HG03095 (cell line): ENCODE measurements at regions not wholly inside any gene's neighbourhood (a gene's known extent, or its start where the extent isn't known, plus 50 kb on each side); places are given as distances from the start of the nearest gene placed in this dataset.

Experiments used
- ATAC-seq: cut with Tn5 transposase; IDR thresholded peaks from one replicate; pipeline ENCODE4 v1.9.1; 2021; ENCODE audit warnings: moderate library complexity; ENCODE audit not compliant: unreplicated experiment

DNA sequence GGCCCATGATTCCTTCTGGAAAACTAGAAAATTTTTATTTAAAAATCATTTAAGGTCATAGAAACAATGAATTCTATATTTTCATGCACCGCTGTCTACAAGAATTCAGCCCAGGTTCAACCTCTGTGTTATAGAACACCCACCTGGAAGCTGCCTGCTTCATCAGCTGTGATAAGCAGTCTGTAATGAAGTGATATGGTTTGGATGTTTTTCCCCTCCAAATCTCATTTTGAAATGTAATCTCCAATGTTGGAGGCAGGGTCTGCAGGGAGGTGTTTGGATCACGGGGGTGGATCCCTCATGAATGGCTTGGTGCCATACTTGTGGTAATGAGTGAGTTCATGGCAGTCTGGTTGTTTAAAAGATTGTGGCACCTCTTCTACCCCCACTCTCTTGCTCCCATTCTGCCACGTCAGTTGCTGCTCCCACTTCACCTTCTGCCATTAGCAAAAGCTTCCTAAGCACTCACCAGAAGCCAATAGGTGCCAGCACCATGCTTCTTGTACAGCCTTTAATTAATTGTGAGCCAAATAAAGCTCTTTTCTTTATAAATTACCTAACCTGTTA lies 55.6 kb downstream of the MRPL32 start:
- no peak for ATAC-seq

DNA sequence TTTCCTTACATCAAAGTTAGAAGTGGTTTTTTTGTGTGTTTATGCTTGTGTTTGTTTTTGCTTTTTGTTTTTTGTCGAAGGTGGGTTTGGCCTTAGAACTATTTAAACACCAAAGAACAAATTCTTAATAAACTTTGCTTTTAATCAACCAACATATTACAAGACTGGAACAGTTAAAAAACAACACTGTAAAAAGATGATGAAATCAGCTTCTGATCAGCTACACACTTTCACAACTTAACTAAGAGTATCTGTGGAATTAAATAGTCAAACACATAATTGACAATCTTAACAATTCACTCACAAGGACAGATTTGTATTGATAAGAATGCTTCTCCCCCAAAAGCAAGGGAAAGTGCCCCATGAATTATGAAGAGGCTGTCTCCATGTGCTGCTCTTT lies 58.8 kb downstream of the MRPL32 start:
- no peak for ATAC-seq

DNA sequence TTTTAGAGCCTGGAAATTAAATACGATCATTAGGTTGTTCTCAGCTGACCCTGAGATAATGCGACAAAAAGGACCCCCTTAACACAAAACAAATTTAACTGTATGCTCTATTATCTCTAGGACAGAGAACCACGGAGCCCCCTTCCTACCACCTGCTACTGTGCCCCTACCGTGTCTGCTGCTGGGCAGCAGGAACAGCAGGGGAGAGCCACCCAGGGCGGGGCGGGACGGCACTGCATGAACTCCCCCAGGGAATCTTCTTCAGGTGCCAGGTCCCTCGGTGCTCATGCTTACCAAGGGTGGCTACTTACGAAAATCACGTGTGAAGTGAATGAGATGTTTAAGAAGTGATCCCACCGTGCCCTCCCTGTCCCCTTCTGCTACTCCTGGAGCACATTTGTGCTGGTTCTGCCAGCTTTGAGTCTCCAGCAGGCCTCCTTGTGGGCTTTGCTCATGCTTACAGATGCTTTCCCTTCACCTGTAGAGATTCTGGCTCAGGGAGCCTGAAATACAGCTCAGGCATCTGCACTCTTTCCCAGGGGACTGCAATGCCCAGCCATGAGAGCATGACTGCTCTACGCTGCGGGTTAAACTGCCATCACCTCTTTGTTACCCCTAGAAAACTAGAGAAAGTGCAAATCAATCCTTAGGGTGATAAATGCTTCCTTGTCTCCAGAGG lies 59.9 kb downstream of the MRPL32 start:
- no peak for ATAC-seq

DNA sequence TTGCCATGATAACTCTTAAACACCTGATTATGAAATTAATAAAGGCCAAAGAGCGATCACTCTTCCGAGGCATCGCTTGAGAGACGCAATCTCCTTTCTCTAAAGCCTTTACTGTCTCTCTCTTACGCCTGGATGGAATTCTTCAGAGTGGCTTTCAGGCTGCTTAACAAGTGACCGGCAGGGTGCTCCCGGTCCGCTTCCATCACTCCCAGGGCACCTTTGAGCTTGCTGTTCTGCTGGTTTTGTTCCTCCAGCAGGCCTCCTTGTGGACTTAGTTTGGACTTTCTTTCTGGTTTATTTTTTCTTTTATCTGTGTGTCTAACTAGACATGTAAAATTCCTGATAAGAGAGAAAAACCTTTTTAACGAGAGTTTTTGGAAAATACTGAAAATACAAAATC lies 60.9 kb downstream of the MRPL32 start:
- ATAC-seq, result no peak

DNA sequence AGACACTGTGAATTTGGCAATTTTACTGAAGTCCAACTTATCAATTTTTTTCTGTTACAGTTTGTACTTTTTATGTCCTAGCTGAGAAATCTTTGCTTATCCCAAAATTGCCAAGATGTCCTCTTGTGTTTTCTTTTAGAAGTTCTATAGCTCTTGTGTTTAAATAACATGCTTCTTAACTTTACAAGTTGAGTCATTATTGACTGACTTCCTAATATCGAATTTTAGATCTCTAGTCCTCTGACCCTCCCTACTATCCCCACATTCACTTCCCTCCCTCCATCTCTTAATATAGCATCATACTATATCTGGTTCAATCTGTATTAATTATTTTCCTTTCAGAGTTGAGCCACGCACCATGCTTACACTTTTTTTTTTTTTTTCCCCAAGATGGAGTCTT lies 61.9 kb downstream of the MRPL32 start:
- ATAC-seq, result no peak

DNA sequence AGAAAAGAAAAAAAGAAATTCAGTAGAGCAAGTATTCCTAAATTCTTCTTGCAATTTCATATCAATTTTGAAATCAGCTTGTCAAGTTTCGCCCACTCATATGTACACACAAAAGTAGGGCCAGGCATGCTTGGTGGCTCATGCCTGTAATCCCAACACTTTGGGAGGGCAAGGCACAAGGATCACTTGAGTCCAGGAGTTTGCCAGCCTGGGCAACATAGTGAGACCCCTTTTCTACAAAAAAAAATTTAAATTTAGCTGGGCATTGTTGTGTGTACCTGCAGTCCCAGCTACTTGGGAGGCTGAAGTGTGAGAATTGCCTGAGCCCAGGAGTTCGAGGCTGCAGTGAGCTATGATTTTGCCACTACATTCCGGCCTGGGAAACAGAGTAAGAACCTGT lies 65.4 kb downstream of the MRPL32 start:
- ATAC-seq, result no peak

DNA sequence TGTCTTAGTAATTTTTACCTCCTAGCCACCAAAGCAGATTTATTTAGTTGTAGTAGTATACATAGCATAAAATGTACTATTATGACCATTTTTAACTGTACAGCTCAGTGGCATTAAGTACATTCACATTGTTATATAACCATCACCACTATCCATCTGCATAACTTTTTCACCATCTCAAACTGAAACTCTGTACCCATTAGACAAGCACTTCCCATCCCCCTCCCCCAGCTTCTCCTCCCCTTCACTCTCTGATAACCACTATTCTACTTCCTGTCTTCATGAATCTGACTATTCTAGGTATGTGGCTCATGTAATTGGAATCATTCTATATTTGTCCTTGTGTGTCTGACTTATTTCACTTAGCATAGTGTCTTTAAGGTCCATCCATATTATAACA lies 71.9 kb downstream of the MRPL32 start:
- ATAC-seq, result no peak

DNA sequence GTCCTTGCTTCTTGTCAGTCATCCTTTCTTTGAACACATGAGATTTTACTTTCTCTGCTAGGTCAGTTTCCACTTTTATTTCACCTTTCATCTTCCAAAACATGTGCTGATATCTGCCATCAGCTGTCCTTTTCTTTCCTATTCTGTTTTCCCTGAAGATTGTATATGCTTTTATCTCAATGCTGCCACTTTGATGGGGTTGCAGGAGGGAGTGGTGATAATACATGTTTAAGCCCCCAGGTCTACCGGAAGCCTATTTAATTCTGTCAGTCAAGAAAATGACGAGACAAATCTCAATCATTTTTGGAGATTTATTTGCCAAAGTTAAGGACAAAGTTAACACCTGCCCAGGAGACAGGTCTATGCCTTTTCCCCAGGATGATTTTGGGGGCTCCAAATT lies 73.8 kb downstream of the MRPL32 start:
- no peak for ATAC-seq

DNA sequence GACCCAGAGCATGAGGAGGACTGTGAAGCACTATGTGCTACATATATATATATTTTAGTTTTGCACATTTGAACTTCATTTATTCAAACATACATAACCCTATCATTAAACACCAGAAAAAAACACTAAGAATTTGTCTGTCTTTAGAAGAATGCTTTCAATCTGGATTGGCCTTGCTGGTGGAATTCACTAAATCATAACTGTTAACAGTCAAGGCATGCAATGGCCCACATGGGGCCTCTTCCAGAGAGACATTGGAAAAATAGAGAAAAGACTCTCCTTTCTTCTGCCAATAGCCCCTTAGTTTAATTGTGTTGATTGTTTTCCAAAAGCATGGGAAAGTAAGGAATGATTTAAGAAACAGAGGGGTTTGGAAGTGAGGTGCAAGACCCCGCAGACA lies 77.9 kb downstream of the MRPL32 start:
- no peak for ATAC-seq

DNA sequence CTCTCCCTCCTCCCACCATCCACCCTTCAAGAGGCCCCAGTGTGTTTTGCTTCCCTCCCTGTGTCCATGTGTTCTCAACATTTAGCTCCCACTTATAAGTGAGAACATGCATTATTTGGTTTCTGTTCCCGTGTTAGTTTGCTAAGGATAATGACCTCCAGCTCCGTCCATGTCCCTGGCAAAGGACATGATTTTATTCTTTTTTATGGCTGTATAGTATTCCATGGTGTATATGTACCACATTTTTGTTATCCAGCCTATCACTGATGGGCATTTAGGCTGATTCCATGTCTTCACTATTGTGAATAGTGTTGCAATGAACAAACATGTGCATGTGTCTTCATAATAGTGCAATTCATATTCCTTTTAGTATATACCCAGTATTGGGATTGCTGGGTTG lies 79.7 kb downstream of the MRPL32 start:
- no peak for ATAC-seq

DNA sequence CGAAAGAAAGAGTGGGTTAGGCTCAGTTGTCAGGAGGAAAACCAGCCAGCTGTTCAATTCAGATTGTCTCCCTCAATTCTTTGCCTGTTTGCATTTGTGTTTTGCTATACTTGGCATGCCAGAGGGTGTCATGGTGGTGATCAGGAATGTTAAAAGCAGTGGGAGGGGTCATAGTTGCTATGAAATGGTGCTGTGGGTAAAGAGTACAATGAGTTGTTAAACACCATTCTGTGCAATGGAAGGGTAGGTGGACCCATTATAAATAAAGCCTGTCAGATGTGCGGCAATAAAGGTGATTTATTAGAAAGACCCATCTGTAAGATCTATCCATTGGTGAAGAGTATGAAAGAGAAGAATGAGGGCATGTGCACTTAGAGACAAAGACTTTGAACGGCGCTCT lies 82.2 kb downstream of the MRPL32 start:
- no peak for ATAC-seq

DNA sequence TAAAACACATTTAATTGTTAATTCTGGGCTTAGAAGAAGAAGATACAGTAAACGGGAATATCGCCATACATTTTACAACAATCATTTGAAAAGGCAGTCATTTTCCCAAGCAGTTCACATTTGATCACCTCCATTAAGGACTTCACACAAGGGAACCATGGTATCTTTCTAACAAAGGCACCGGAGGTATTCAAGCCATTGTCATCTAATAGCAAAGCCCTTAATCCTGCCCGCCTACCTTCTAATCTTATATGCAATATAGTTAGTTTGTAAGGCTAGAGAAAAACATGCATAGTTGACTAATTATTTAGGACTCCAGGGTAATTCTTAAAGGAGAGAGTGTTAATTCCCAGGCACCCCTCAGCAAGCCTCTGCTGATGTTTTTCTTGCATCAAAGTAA lies 83.1 kb downstream of the MRPL32 start:
- no peak for ATAC-seq

DNA sequence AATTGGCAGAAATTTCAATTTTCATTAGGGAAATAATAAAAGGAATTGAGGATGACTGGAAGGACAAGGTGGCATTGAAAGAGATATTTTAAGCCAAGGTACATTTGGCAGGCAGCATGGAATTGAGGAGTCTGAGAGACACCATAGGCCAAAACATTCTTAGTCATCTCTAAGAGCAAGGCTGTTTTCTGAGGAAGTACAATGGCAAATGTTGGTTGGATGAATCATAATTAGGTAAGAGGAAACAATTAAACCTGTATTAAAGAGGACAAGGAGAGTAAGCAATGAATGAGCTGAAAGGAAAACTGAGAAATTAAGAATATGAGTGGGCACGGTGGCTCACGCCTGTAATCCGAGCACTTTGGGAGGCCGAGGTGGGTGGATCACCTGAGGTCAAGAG lies 86.3 kb downstream of the MRPL32 start:
- no peak for ATAC-seq

DNA sequence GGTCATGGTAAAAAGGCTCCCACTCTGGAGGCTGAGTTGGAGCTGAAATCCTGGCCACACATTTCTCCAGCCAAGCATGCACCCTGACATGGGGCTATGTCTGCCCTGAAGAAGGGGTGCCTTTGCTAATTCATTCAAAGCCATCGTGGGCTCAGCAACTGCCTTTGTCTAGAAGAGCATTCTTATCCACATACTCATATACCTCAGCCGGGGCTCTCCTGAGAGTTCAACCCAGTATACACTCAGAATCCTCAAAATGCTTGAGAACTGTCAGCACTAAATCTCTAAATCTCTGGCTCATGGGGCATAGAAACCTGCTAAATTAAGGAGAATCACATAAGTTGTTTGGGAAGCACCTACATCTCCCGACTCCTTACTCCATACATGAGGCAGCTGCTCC lies 89.3 kb downstream of the MRPL32 start:
- no peak for ATAC-seq

DNA sequence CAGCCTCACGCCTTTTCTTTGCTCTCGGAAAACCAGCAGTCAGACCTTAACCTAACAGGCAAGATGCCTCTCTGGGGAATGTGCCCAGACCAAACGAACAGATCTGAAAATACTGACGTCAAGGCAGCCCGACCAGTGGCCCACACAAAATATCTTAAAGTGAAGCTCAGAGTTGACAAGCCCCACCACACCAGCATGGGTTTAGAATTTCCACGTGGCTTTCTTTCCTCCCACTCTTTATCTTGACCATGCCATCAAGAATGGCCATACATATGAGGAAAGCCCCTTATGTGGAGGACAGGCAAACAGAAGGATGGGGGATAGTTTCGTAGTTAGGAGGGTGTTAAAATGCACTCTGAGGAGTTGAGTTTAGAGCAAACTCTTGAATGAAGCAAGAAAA lies 89.8 kb downstream of the MRPL32 start:
- no peak for ATAC-seq

DNA sequence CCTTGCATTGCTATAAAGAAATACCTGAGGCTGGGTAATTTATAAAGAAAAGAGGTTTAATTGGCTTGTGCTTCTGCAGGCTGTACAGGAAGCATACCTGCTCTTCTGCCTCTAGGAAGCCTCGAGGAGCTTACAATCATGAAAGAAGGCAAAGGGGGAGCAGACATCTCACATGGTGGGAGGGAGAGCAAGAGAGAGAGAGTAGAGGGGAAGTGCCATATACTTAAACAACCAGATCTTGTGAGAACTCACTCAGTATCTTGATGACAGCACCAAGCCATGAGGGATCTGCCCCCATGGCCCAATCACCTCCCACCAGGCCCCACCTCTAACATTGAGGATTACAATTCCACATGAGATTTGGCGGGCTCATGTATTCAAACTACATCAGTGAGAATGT lies 79.1 kb upstream of the HECW1 start:
- ATAC-seq, result no peak

DNA sequence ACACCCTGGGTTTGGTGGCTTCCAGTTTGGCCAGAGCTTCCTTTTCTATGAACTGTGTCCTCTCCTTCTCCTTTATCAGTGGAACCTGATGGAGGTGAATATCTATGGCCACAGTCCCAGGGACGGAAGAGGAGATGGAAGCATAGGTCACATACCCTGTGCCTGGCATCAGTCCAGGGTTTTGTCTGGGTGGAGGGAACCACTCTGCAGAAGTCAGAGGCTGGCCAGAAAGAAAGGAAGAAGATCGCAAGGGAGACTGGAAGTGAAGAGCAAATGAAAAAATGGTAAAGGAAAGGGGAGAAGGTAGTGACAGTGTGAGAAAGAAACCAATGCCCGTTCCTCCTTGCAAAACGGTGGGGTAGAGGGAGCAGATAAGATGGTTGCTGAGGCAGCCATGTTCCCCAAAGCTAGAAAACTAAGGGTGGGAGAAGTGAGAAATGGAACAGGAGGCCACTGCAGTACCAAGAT lies 77.9 kb upstream of the HECW1 start:
- ATAC-seq, result no peak

DNA sequence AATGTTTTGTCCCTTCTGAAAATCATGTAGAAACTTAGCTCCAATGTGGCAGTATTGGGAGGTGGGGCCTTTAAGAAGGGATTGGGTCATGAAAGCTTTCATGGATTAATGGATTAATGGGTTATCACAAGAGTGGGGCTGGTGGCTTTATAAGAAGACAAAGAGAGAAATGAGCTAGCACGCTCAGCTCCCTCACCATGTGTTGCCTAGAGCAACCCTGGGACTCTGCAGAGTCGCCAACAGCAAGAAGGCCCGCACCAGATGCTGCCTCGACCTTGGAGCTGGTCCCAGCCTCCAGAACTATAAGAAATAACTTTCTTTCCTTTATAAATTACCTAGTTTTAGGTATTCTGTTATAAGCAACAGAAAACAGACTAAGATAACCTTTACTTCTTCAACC lies 74.9 kb upstream of the HECW1 start:
- no peak for ATAC-seq

DNA sequence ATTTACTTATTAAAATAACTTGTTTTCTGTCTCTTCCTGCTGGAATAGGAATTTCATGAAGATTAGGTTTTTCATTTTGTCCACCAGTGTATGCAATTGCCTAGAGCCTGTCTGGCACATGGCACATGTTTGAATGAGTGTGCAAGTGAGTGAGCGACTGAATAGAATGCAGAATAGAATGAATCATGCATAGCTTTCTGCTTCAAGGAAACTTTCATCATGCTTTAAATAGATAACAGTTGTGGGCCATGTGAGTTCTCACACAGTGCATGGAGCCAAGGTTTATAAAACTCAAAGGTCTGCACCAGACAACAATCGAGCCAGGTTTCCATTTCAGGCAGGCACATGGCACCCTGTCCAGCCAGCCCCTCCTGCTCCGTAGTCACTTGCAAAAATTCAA lies 74.2 kb upstream of the HECW1 start:
- no peak for ATAC-seq

DNA sequence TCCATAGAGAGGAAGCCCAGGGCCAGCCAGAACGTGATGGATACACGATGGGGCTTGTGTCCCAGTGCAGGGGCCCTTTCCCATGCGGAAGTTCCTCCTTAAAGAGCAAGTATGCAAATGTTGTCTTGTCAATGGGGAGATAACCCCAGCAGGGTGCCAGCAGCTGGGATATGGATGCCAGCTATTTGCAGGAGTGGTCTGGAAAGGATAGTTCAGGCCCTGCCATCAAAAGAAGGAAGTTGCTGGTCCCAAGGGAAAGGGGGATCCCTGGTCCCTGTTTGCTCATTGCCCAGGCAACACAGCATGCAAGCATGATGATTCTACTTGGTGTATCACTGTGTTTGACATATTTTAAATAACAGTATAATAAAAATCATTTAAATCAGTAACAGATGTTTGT lies 73.1 kb upstream of the HECW1 start:
- ATAC-seq, result no peak

DNA sequence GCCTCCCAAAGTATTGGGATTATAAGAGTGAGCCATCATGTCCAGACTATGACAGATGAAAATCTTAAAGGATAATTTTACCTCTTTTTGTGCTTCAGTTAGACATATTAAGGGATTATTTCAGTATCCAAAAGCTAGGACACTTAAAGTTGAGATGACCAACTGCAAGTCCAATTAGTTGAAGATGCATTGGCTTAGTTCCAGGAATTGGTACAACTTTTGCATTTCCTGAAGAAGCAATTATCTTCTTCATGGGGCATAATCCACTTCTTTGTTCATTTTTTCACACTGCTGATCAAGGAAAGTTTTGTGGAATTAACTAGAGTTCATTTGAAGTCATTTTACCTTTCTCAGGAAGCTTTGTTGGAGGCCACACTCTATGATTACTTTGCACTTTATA lies 72.0 kb upstream of the HECW1 start:
- no peak for ATAC-seq

DNA sequence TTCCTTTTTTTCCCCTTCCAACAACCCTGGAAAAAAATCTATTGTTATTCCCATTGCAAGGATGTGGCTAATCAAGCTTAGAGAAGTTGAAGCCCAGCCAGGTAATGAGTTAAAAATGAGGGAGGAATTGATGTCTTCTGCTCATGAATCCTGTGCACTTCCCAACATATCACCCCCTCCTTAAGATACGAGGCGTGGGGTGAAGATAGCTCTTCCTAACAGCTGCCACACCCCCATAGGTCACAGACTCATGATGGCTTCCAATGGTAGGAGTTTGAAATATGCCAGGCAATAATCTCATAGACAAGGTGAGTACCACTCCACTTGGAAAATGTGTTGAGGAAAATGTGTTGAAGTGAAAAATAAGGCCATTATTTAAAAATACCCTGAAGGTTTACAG lies 71.3 kb upstream of the HECW1 start:
- no peak for ATAC-seq

DNA sequence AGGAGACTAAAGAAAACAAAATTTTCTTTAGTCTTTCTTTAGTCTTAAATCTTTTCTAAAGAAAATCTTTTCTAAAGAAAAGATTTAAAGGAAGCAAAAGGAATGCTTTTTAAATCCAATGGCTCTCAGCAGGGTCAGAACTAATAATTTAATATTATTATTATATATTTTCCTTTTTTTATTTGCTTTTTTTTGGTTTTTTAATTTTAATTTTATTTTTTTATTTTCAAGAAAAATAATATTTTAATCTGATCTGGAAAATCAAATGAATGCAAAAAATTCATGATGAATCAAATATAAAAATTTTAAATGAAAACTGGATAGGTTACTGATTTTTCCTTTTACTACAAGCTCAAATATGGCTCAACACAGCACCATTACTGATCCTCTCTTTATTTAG lies 70.7 kb upstream of the HECW1 start:
- ATAC-seq, result no peak
